NT2/D1 (cell line): ENCODE measurements at regions not wholly inside any gene's neighbourhood (a gene's known extent, or its start where the extent isn't known, plus 50 kb on each side); places are given as distances from the start of the nearest gene placed in this dataset.

ENCODE experiments used
- SUZ12 ChIP-seq: IDR thresholded peaks from 2 replicates; pipeline ENCODE4 v1.6.1; 2011; ENCODE audit not compliant: insufficient read length, insufficient read depth; ENCODE audit errors: extremely low read depth
- YY1 ChIP-seq: IDR thresholded peaks from 2 replicates; pipeline ENCODE4 v1.6.1; 2011; ENCODE audit not compliant: insufficient read length, insufficient read depth
- ZNF274 ChIP-seq: IDR thresholded peaks from 2 replicates; pipeline ENCODE4 v1.6.1; 2011; ENCODE audit warnings: mild to moderate bottlenecking, low read depth, low read length

GRCh38 chr10:100647928-100648327, 97.5 kb upstream of the PAX2 start:
- no peak for TF ChIP-seq YY1
- TF ChIP-seq SUZ12 = no peak
- no peak for TF ChIP-seq ZNF274
